ENCODE measurements at regions not wholly inside any gene's neighbourhood (a gene's known extent, or its start where the extent isn't known, plus 50 kb on each side); places are given as distances from the start of the nearest gene placed in this dataset.

- Histone ChIP-seq H3K27ac (no peak overlapping the region), H3K4me3 (no peak overlapping the region), H3K4me2 (no peak overlapping the region), H3K9me3 (no peaks in the 10 kb centered on the region), H3K4me1 (no peaks in the 10 kb centered on the region)
- TF ChIP-seq MYC (IDR thresholded peaks at IDR 0.05; ENCODE audit: borderline replicate concordance, low read length) = no peak
- TF ChIP-seq RAD21 (conservative IDR thresholded peaks at IDR 0.05 in 1 of 2, IDR thresholded peaks at IDR 0.05 in 1 of 2) = 0 out of 5 replicates have a peak, but pooled peaks of 1 of the 2 experiments have one; percentile 0
- 43% methylated on average over 2 of the region's 2 CpGs for WGBS (ENCODE audit: missing lambda C conversion rate)
- no peak for FAIRE-seq
- ChIA-PET POLR2A (no interaction called here), CTCF (interaction anchor here (0.6 to 1.2 kb wide), 4 partner anchors 12 to 523 kb away, joined by 3 to 6 read pairs (median 4); no protein-coding TSS in a partner anchor)
- DNase-seq (ENCODE audit: low read depth in 1 of 2, low spot score in 1 of 2) = no peak
- no peak for ATAC-seq
These were observed 190.7 kb downstream of the RDH14 start for GRCh38 chr2:18369760-18370159.

- FAIRE-seq (no peak), ATAC-seq (no peak), DNase-seq (ENCODE audit: low read depth in 1 of 2, low spot score in 1 of 2) (no peak)
- no peak overlapping the region for H3K27ac ChIP-seq
- 43% methylated on average over 2 of the region's 2 CpGs for WGBS (ENCODE audit: missing lambda C conversion rate)
- ChIA-PET CTCF (interaction anchor here (1.0 to 1.9 kb wide), 3 partner anchors 10 to 515 kb away, joined by 3 to 5 read pairs (median 5); no protein-coding TSS in a partner anchor), POLR2A (no interaction called here)
- H3K4me3 ChIP-seq = no peak overlapping the region
- no peaks in the 10 kb centered on the region for H3K9me3 ChIP-seq
- H3K4me2 ChIP-seq = no peak overlapping the region
- TF ChIP-seq TFCP2L1 (CRISPR knock-in tag; IDR thresholded peaks at IDR 0.05) (no peak), BCL3 (IDR thresholded peaks at IDR 0.05) (no peak), PHF8 (IDR thresholded peaks at IDR 0.05; ENCODE audit: borderline replicate concordance, low read depth) (no peak)
- H3K4me1 ChIP-seq = no peaks in the 10 kb centered on the region
These were observed 192.4 kb downstream of the RDH14 start for GRCh38 chr2:18368008-18368407.

- ChIA-PET CTCF (interaction anchor here (1.1 to 2.2 kb wide), 2 partner anchors 13 to 23 kb away, joined by 4 to 8 read pairs; no protein-coding TSS in a partner anchor), POLR2A (no interaction called here)
- FAIRE-seq (no peak), ATAC-seq (no peak), DNase-seq (ENCODE audit: low read depth in 1 of 2, low spot score in 1 of 2) (no peak)
- Histone ChIP-seq H3K27ac (no peak overlapping the region), H3K4me1 (no peaks in the 10 kb centered on the region), H3K4me3 (no peak overlapping the region), H3K4me2 (no peak overlapping the region), H3K9me3 (no peaks in the 10 kb centered on the region)
- no peak for TF ChIP-seq PBX3 (IDR thresholded peaks at IDR 0.05)
- no peak for TF ChIP-seq PHF8 (IDR thresholded peaks at IDR 0.05; ENCODE audit: borderline replicate concordance, low read depth)
- TF ChIP-seq USF2 (IDR thresholded peaks at IDR 0.05) = no peak
- no peak for TF ChIP-seq CEBPB (IDR thresholded peaks at IDR 0.05)
- TF ChIP-seq HOXB13 (CRISPR knock-in tag; IDR thresholded peaks at IDR 0.05; ENCODE audit: low read depth) = no peak
- no peak for TF ChIP-seq BHLHE40 (IDR thresholded peaks at IDR 0.05; ENCODE audit: low read depth, low read length)
- no peak for TF ChIP-seq MAX (IDR thresholded peaks at IDR 0.05)
- TF ChIP-seq NFE2L2 (conservative IDR thresholded peaks at IDR 0.05; ENCODE audit: low read length) = no peak
- TF ChIP-seq NR3C1 (IDR thresholded peaks at IDR 0.05) = no peak
- WGBS (ENCODE audit: missing lambda C conversion rate) = 38% methylated on average over 2 of the region's 2 CpGs
These were observed 195.1 kb downstream of the RDH14 start for GRCh38 chr2:18365342-18365741.

GRCh38 chr2:18363348-18363747, 197.1 kb downstream of the RDH14 start:
- Histone ChIP-seq H3K27ac (no peak overlapping the region), H3K4me3 (no peak overlapping the region), H3K4me2 (no peak overlapping the region), H3K4me1 (no peaks in the 10 kb centered on the region), H3K9me3 (no peaks in the 10 kb centered on the region)
- ATAC-seq (no peak), FAIRE-seq (no peak), DNase-seq (ENCODE audit: low read depth in 1 of 2, low spot score in 1 of 2) (no peak)
- TF ChIP-seq ZNF302 (CRISPR knock-in tag; IDR thresholded peaks at IDR 0.05) = no peak
- no peak for TF ChIP-seq CBX8 (IDR thresholded peaks at IDR 0.05)
- TF ChIP-seq FOXS1 (CRISPR knock-in tag; IDR thresholded peaks at IDR 0.05) = no peak
- TF ChIP-seq HMGXB4 (CRISPR knock-in tag; IDR thresholded peaks at IDR 0.05; ENCODE audit: borderline replicate concordance) = no peak
- ChIA-PET POLR2A (no interaction called here), CTCF (interaction anchor here (0.8 to 2.3 kb wide), 2 partner anchors 14 to 643 kb away, joined by 3 to 6 read pairs; no protein-coding TSS in a partner anchor)
- WGBS (ENCODE audit: missing lambda C conversion rate) = 86% methylated on average over 3 of the region's 3 CpGs
